ENCODE measurements at regions not wholly inside any gene's neighbourhood (a gene's known extent, or its start where the extent isn't known, plus 50 kb on each side); places are given as distances from the start of the nearest gene placed in this dataset.

DNA sequence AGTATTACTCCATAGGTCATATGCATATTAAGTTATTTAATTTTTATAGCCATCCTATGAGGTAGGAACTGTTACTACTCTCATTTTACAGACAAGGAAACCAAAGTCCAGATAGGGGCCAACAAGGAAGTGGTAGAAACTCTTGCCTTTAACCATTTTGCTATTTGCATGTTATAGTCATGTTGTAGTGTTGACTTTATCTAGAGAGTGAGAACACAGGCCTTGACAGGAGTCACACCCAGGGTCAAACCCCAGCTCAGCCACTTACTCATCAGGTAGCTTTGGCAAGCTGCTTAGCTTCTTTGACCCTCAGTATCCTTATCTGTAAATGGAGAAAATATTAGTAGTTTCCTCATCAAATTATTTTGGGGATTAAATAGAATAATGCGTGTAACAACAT is 156.2 kb downstream of the CAND1 start:
- Histone ChIP-seq H3K27ac (ENCODE audit: low read depth, low read length) (no peak overlapping the region), H3K9ac (ENCODE audit: extremely low read depth, low read length, poor library complexity, severe bottlenecking) (no peak overlapping the region), H3K36me3 (ENCODE audit: control insufficient read depth, insufficient read depth, low read length) (no peaks in the 10 kb centered on the region), H3K27me3 (ENCODE audit: control insufficient read depth, insufficient read depth, low read length, poor library complexity, severe bottlenecking) (no peaks in the 10 kb centered on the region), H3K4me3 (ENCODE audit: low read length) (no peak overlapping the region), H3K4me1 (ENCODE audit: control insufficient read depth, insufficient read depth, low read length) (no peaks in the 10 kb centered on the region), H3K9me3 (ENCODE audit: control insufficient read depth, low read length) (no peaks in the 10 kb centered on the region)
- TF ChIP-seq CTCF (conservative IDR thresholded peaks at IDR 0.05): no peak
- Mint-ChIP-seq H3K4me3 (no peak overlapping the region), H3K4me1 (peaks cover 7% of the 10 kb centered on the region), H3K9me3 (no peaks in the 10 kb centered on the region), H3K27me3 (ENCODE audit: insufficient read depth) (peaks cover 12% of the 10 kb centered on the region), H3K36me3 (ENCODE audit: low read depth) (no peaks in the 10 kb centered on the region), H3K27ac (no peak overlapping the region)
- no CpG with 5 or more reads among the region's 1 CpG for WGBS, 2 experiments (ENCODE audit: insufficient coverage in 1 of 2, insufficient read length in 1 of 2)
- no peak for DNase-seq

DNA sequence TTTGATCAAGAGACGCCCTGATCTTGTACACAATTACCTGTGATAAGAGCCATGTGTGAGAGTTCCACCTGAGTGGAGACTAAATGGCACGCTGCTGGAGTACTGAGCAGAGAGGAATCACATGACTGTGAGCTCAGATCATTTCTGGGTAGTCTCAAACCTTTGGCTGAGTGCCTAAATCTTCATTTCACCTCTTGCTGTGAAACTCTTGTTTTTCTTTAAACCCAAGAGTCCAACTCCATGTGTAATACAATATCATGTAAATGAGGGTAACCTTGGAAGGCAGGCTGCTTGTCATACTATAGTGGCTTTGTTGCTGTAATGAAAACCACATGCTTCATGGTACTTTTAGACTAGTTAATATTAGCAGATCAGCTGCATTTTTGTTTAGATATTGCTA is 156.9 kb downstream of the CAND1 start:
- 88 to 95% methylated on average over 2 of the region's 2 CpGs for WGBS, 2 experiments (ENCODE audit: insufficient coverage in 1 of 2, insufficient read length in 1 of 2)
- H3K9me3 Mint-ChIP-seq: no peaks in the 10 kb centered on the region
- H3K36me3 Mint-ChIP-seq (ENCODE audit: low read depth): no peaks in the 10 kb centered on the region
- no peak for DNase-seq
- Histone ChIP-seq H3K36me3 (ENCODE audit: control insufficient read depth, insufficient read depth, low read length) (no peaks in the 10 kb centered on the region), H3K9me3 (ENCODE audit: control insufficient read depth, low read length) (no peaks in the 10 kb centered on the region), H3K27ac (ENCODE audit: low read depth, low read length) (no peak overlapping the region), H3K9ac (ENCODE audit: extremely low read depth, low read length, poor library complexity, severe bottlenecking) (no peak overlapping the region), H3K27me3 (ENCODE audit: control insufficient read depth, insufficient read depth, low read length, poor library complexity, severe bottlenecking) (no peaks in the 10 kb centered on the region), H3K4me1 (ENCODE audit: control insufficient read depth, insufficient read depth, low read length) (no peaks in the 10 kb centered on the region), H3K4me3 (ENCODE audit: low read length) (no peak overlapping the region)
- H3K27ac Mint-ChIP-seq: no peak overlapping the region
- peaks cover 12% of the 10 kb centered on the region for H3K27me3 Mint-ChIP-seq (ENCODE audit: insufficient read depth)
- no peak for TF ChIP-seq CTCF (conservative IDR thresholded peaks at IDR 0.05)
- H3K4me3 Mint-ChIP-seq: no peak overlapping the region
- H3K4me1 Mint-ChIP-seq: peaks cover under 1% of the 10 kb centered on the region

DNA sequence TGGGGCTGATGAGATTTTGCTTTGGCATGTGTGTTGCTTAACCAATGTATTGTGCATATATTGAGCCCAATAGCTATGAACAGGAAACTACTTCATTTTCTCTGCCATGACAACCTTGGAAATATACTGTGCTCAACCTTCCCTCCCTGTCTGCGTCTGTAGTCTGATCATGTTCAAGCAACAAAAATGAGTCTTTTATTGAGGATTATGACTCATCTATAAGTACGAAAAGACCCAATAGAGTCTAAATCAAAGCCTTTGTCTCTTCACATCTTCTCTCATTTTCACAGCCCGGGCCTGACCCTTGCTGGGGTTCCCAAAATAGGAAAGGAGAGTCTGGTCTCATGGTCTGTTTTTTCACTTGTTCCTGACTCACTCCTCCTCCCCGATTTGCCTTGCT is 158.2 kb downstream of the CAND1 start:
- no peaks in the 10 kb centered on the region for H3K27me3 ChIP-seq (ENCODE audit: control insufficient read depth, insufficient read depth, low read length, poor library complexity, severe bottlenecking)
- Mint-ChIP-seq H3K9me3 (no peaks in the 10 kb centered on the region), H3K27me3 (ENCODE audit: insufficient read depth) (peaks cover 12% of the 10 kb centered on the region), H3K27ac (no peak overlapping the region), H3K36me3 (ENCODE audit: low read depth) (no peaks in the 10 kb centered on the region), H3K4me3 (no peak overlapping the region), H3K4me1 (no peaks in the 10 kb centered on the region)
- H3K27ac ChIP-seq (ENCODE audit: low read depth, low read length): no peak overlapping the region
- no peak for TF ChIP-seq CTCF (conservative IDR thresholded peaks at IDR 0.05)
- no peaks in the 10 kb centered on the region for H3K4me1 ChIP-seq (ENCODE audit: control insufficient read depth, insufficient read depth, low read length)
- H3K36me3 ChIP-seq (ENCODE audit: control insufficient read depth, insufficient read depth, low read length): no peaks in the 10 kb centered on the region
- H3K9me3 ChIP-seq (ENCODE audit: control insufficient read depth, low read length): no peaks in the 10 kb centered on the region
- DNase-seq: no peak
- H3K4me3 ChIP-seq (ENCODE audit: low read length): no peak overlapping the region
- 95 to 100% methylated on average over 1 to 4 of the region's 4 CpGs for WGBS, 2 experiments (ENCODE audit: insufficient coverage in 1 of 2, insufficient read length in 1 of 2)
- H3K9ac ChIP-seq (ENCODE audit: extremely low read depth, low read length, poor library complexity, severe bottlenecking): no peak overlapping the region

All from endodermal cell (in vitro differentiated cells).